WTC11 (cell line): ENCODE measurements at regions not wholly inside any gene's neighbourhood (a gene's known extent, or its start where the extent isn't known, plus 50 kb on each side); places are given as distances from the start of the nearest gene placed in this dataset.

Experiments
- ATAC-seq: fragments of 200-7000 bp; cut with Tn5 transposase; 2 replicates; pipeline ENCODE4 v1.10.0; 2021; ENCODE audit warnings: mild to moderate bottlenecking, moderate library complexity
- CTCF ChIA-PET: fragments of 300-600 bp; sonication (Branson Sonifier 250); formaldehyde crosslinking; loops from one replicate; lab custom pipeline; 2021; ENCODE audit warnings: antibody characterized with exemption; lab: Charles Lee
- POLR2A ChIA-PET: fragments of 350-600 bp; sonication (Branson Sonifier 250); formaldehyde crosslinking; loops from one replicate; lab custom pipeline; 2021; ENCODE audit warnings: antibody characterized with exemption; lab: Charles Lee
- DNase-seq: peaks from one replicate; pipeline ENCODE4 v3.0.0; 2021; ENCODE audit warnings: low spot score
- H3K27ac Mint-ChIP-seq: 2 replicates; pipeline ENCODE4 v1.8.0; 2021; ENCODE audit warnings: mixed read lengths
- H3K27me3 Mint-ChIP-seq: 2 replicates; pipeline ENCODE4 v1.8.0; 2021; ENCODE audit warnings: low read depth, mild to moderate bottlenecking, moderate library complexity, mixed read lengths
- H3K36me3 Mint-ChIP-seq: 2 replicates; pipeline ENCODE4 v1.8.0; 2021; ENCODE audit warnings: mixed read lengths
- H3K4me1 Mint-ChIP-seq: 2 replicates; pipeline ENCODE4 v1.8.0; 2022; ENCODE audit warnings: mixed read lengths
- H3K4me3 Mint-ChIP-seq: 2 replicates; pipeline ENCODE4 v1.8.0; 2021; ENCODE audit warnings: mild to moderate bottlenecking, moderate library complexity, mixed read lengths
- H3K9me3 Mint-ChIP-seq: 2 replicates; pipeline ENCODE4 v1.8.0; 2021; ENCODE audit warnings: mixed read lengths
- ATF6 ChIP-seq: sonication (generic); formaldehyde crosslinking; IDR thresholded peaks from 2 replicates; pipeline ENCODE4 v1.8.1; 2023; ENCODE audit warnings: mild to moderate bottlenecking, missing genetic modification reagents
- CBFB ChIP-seq: sonication (generic); formaldehyde crosslinking; IDR thresholded peaks from 2 replicates; pipeline ENCODE4 v1.8.1; 2022; ENCODE audit warnings: mild to moderate bottlenecking, low read depth, missing genetic modification reagents
- CREB1 ChIP-seq: sonication (generic); formaldehyde crosslinking; IDR thresholded peaks from 2 replicates; pipeline ENCODE4 v1.8.0; 2023; ENCODE audit warnings: mild to moderate bottlenecking, missing genetic modification reagents
- CREM ChIP-seq: sonication (generic); formaldehyde crosslinking; IDR thresholded peaks from 2 replicates; pipeline ENCODE4 v1.8.1; 2022; ENCODE audit warnings: mild to moderate bottlenecking, missing genetic modification reagents, moderate library complexity
- ELF4 ChIP-seq: sonication (generic); formaldehyde crosslinking; IDR thresholded peaks from 2 replicates; pipeline ENCODE4 v1.8.1; 2022; ENCODE audit warnings: low read depth, mild to moderate bottlenecking, moderate library complexity, missing genetic modification reagents
- EMX1 ChIP-seq: fragments of 250-450 bp; sonication (Bioruptor Pico); IDR thresholded peaks from 2 replicates; pipeline ENCODE4 v1.8.0; 2021; ENCODE audit warnings: mild to moderate bottlenecking
- HMGXB4 ChIP-seq: sonication (generic); formaldehyde crosslinking; IDR thresholded peaks from 2 replicates; pipeline ENCODE4 v1.8.1; 2023; ENCODE audit warnings: mild to moderate bottlenecking, moderate library complexity, missing genetic modification reagents
- MYBL2 ChIP-seq: sonication (generic); formaldehyde crosslinking; IDR thresholded peaks from 2 replicates; pipeline ENCODE4 v1.8.1; 2023; ENCODE audit warnings: mild to moderate bottlenecking, moderate library complexity, missing genetic modification reagents
- NFE2L1 ChIP-seq: sonication (generic); formaldehyde crosslinking; IDR thresholded peaks from 2 replicates; pipeline ENCODE4 v1.8.1; 2023; ENCODE audit warnings: missing genetic modification reagents
- NR2C2 ChIP-seq: sonication (generic); formaldehyde crosslinking; IDR thresholded peaks from 2 replicates; pipeline ENCODE4 v1.8.0; 2022; ENCODE audit warnings: mild to moderate bottlenecking, missing genetic modification reagents
- OVOL2 ChIP-seq: fragments of 250-450 bp; sonication (Bioruptor Pico); IDR thresholded peaks from 2 replicates; pipeline ENCODE4 v1.9.0; 2021; ENCODE audit warnings: mild to moderate bottlenecking, borderline replicate concordance
- PRDM15 ChIP-seq: sonication (generic); formaldehyde crosslinking; IDR thresholded peaks from 2 replicates; pipeline ENCODE4 v1.8.0; 2022; ENCODE audit warnings: missing genetic modification reagents
- RELA ChIP-seq: sonication (generic); formaldehyde crosslinking; IDR thresholded peaks from 2 replicates; pipeline ENCODE4 v1.8.1; 2022; ENCODE audit warnings: missing genetic modification reagents, mild to moderate bottlenecking, borderline replicate concordance
- SP1 ChIP-seq: sonication (generic); formaldehyde crosslinking; conservative IDR thresholded peaks from 2 replicates; pipeline ENCODE4 v1.8.1; 2022; ENCODE audit warnings: missing genetic modification reagents
- TEAD1 ChIP-seq: sonication (generic); formaldehyde crosslinking; IDR thresholded peaks from 2 replicates; pipeline ENCODE4 v1.8.0; 2022; ENCODE audit warnings: mild to moderate bottlenecking, missing genetic modification reagents
- TP53 ChIP-seq: sonication (generic); formaldehyde crosslinking; IDR thresholded peaks from 2 replicates; pipeline ENCODE4 v1.8.1; 2023; ENCODE audit warnings: mild to moderate bottlenecking, missing genetic modification reagents
- ZNF219 ChIP-seq: sonication (generic); formaldehyde crosslinking; IDR thresholded peaks from 2 replicates; pipeline ENCODE4 v1.8.0; 2023; ENCODE audit warnings: missing genetic modification reagents, mild to moderate bottlenecking, borderline replicate concordance
- ZNF263 ChIP-seq: sonication (generic); formaldehyde crosslinking; IDR thresholded peaks from 2 replicates; pipeline ENCODE4 v1.8.1; 2022; ENCODE audit warnings: low read depth, mild to moderate bottlenecking, moderate library complexity, missing genetic modification reagents
- ZNF416 ChIP-seq: fragments of 250-450 bp; sonication (Bioruptor Pico); IDR thresholded peaks from 2 replicates; pipeline ENCODE4 v1.9.0; 2021; ENCODE audit warnings: mild to moderate bottlenecking, inconsistent platforms
- ZNF671 ChIP-seq: fragments of 250-450 bp; sonication (Bioruptor Pico); IDR thresholded peaks from 2 replicates; pipeline ENCODE4 v1.8.0; 2021; ENCODE audit warnings: mild to moderate bottlenecking
- ZSCAN18 ChIP-seq: fragments of 250-450 bp; sonication (Bioruptor Pico); IDR thresholded peaks from 2 replicates; pipeline ENCODE4 v2.1.2; 2022; ENCODE audit warnings: mild to moderate bottlenecking, moderate library complexity
- TF ChIP-seq, protein P1 (sequence below): sonication (generic); formaldehyde crosslinking; IDR thresholded peaks from 2 replicates; pipeline ENCODE4 v1.8.1; 2023; ENCODE audit warnings: mild to moderate bottlenecking, missing genetic modification reagents, moderate library complexity
- TF ChIP-seq, protein P2 (sequence below): sonication (generic); formaldehyde crosslinking; IDR thresholded peaks from 2 replicates; pipeline ENCODE4 v1.8.0; 2022; ENCODE audit warnings: mild to moderate bottlenecking, missing genetic modification reagents
- TF ChIP-seq, protein P3 (sequence below): sonication (generic); formaldehyde crosslinking; IDR thresholded peaks from 2 replicates; pipeline ENCODE4 v1.8.0; 2022; ENCODE audit warnings: mild to moderate bottlenecking, missing genetic modification reagents
- TF ChIP-seq, protein P4 (sequence below): sonication (generic); formaldehyde crosslinking; IDR thresholded peaks from 2 replicates; pipeline ENCODE4 v1.8.1; 2022; ENCODE audit warnings: mild to moderate bottlenecking, missing genetic modification reagents, moderate library complexity, borderline replicate concordance

DNA sequence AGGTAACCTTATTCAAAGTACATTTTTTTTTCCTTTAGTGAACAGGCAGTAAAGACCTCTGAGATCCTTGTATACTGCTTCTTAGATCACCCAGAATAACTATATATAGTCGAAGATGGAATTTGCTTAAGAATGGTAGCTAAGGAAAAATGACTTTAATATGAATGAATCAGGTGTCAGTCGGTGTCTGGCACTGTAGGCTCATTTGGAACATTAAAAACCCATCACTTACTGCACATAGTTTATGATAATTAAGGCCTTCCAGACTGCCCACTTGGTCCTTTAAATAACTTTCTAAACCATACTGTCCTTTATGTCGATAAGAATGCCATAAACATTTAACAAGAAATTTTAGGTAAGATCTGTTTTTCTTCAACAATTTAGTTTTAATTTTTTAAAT is 981.8 kb downstream of the ROBO2 start:
- Mint-ChIP-seq H3K4me3 (no peak overlapping the region), H3K27me3 (no peaks in the 10 kb centered on the region), H3K27ac (no peak overlapping the region), H3K36me3 (no peaks in the 10 kb centered on the region)
- POLR2A ChIA-PET, result no interaction called here
- CTCF ChIA-PET, result no interaction called here
- TF ChIP-seq, protein P1, sequence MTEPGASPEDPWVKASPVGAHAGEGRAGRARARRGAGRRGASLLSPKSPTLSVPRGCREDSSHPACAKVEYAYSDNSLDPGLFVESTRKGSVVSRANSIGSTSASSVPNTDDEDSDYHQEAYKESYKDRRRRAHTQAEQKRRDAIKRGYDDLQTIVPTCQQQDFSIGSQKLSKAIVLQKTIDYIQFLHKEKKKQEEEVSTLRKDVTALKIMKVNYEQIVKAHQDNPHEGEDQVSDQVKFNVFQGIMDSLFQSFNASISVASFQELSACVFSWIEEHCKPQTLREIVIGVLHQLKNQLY, result no peak
- no peak for TF ChIP-seq ZNF416 (CRISPR knock-in tag)
- TF ChIP-seq CREM, result no peak
- no peak for TF ChIP-seq SP1 (CRISPR knock-in tag)
- TF ChIP-seq ZNF219 (CRISPR knock-in tag), result no peak
- no peak for TF ChIP-seq RELA (CRISPR knock-in tag)
- no peak for TF ChIP-seq EMX1 (CRISPR knock-in tag)
- TF ChIP-seq ELF4, result no peak
- no peak for TF ChIP-seq ZSCAN18 (CRISPR knock-in tag)
- no peak for TF ChIP-seq TEAD1
- TF ChIP-seq, protein P2, sequence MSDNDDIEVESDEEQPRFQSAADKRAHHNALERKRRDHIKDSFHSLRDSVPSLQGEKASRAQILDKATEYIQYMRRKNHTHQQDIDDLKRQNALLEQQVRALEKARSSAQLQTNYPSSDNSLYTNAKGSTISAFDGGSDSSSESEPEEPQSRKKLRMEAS (CRISPR knock-in tag), result no peak
- no peak for TF ChIP-seq ATF6
- TF ChIP-seq, protein P3, sequence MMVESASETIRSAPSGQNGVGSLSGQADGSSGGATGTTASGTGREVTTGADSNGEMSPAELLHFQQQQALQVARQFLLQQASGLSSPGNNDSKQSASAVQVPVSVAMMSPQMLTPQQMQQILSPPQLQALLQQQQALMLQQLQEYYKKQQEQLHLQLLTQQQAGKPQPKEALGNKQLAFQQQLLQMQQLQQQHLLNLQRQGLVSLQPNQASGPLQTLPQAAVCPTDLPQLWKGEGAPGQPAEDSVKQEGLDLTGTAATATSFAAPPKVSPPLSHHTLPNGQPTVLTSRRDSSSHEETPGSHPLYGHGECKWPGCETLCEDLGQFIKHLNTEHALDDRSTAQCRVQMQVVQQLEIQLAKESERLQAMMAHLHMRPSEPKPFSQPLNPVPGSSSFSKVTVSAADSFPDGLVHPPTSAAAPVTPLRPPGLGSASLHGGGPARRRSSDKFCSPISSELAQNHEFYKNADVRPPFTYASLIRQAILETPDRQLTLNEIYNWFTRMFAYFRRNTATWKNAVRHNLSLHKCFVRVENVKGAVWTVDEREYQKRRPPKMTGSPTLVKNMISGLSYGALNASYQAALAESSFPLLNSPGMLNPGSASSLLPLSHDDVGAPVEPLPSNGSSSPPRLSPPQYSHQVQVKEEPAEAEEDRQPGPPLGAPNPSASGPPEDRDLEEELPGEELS, result no peak
- TF ChIP-seq TP53, result no peak
- no peak for TF ChIP-seq MYBL2 (CRISPR knock-in tag)
- no peak for TF ChIP-seq OVOL2
- TF ChIP-seq, all 79 proteins: peak for 0
- ATAC-seq (no peak), DNase-seq (no peak)
- Mint-ChIP-seq H3K9me3 (no peaks in the 10 kb centered on the region; the same call in 1 of the 2 replicates), H3K4me1 (no peaks in the 10 kb centered on the region)

GRCh38 chr3:78022232-78022631 is 982.3 kb downstream of the ROBO2 start:
- no peaks in the 10 kb centered on the region for H3K27me3 Mint-ChIP-seq
- H3K27ac Mint-ChIP-seq, result no peak overlapping the region
- no peaks in the 10 kb centered on the region for H3K4me1 Mint-ChIP-seq
- no peak for ATAC-seq
- TF ChIP-seq, protein P2 (CRISPR knock-in tag), result no peak
- TF ChIP-seq CREB1, result no peak
- no peak for TF ChIP-seq HMGXB4 (CRISPR knock-in tag)
- no peak for TF ChIP-seq ZNF219 (CRISPR knock-in tag)
- no peak for TF ChIP-seq ZNF263
- TF ChIP-seq PRDM15 (CRISPR knock-in tag), result no peak
- no peak for TF ChIP-seq NR2C2 (CRISPR knock-in tag)
- TF ChIP-seq CBFB (CRISPR knock-in tag), result no peak
- no peak for TF ChIP-seq ZNF671 (CRISPR knock-in tag)
- TF ChIP-seq, protein P4, sequence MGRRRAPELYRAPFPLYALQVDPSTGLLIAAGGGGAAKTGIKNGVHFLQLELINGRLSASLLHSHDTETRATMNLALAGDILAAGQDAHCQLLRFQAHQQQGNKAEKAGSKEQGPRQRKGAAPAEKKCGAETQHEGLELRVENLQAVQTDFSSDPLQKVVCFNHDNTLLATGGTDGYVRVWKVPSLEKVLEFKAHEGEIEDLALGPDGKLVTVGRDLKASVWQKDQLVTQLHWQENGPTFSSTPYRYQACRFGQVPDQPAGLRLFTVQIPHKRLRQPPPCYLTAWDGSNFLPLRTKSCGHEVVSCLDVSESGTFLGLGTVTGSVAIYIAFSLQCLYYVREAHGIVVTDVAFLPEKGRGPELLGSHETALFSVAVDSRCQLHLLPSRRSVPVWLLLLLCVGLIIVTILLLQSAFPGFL (CRISPR knock-in tag), result no peak
- TF ChIP-seq NFE2L1, result no peak
- ChIA-PET POLR2A (no interaction called here), CTCF (no interaction called here)
- no peak overlapping the region for H3K4me3 Mint-ChIP-seq
- no peak for DNase-seq
- H3K9me3 Mint-ChIP-seq, result no peaks in the 10 kb centered on the region; the same call in 1 of the 2 replicates
- H3K36me3 Mint-ChIP-seq, result no peaks in the 10 kb centered on the region
